Parathyroid adenoma (tissue), 2 donors: ENCODE measurements at regions not wholly inside any gene's neighbourhood (a gene's known extent, or its start where the extent isn't known, plus 50 kb on each side); places are given as distances from the start of the nearest gene placed in this dataset.

Experiments used
- H2AFZ ChIP-seq: fragments of 300-600 bp; sonication (generic); one replicate; pipeline ENCODE4 v1.7.0; 2017; ENCODE audit warnings: antibody characterized with exemption, mild to moderate bottlenecking
- H3K27ac ChIP-seq: fragments of 300-600 bp; sonication (generic); one replicate; pipeline ENCODE4 v1.7.0; 2017
- H3K27me3 ChIP-seq: fragments of 300-600 bp; sonication (generic); one replicate; pipeline ENCODE4 v1.7.0; 2017; ENCODE audit warnings: low read length; ENCODE audit not compliant: control insufficient read depth, insufficient read depth
- H3K36me3 ChIP-seq: fragments of 300-600 bp; sonication (generic); one replicate; pipeline ENCODE4 v1.7.0; 2017; ENCODE audit warnings: low read length; ENCODE audit not compliant: control insufficient read depth, insufficient read depth
- H3K4me1 ChIP-seq: fragments of 300-600 bp; sonication (generic); one replicate; pipeline ENCODE4 v1.7.0; 2017; ENCODE audit warnings: control low read depth
- H3K4me2 ChIP-seq: fragments of 300-600 bp; sonication (generic); one replicate; pipeline ENCODE4 v1.7.0; 2017; ENCODE audit warnings: low read length
- H3K4me3 ChIP-seq: fragments of 300-600 bp; sonication (generic); one replicate; pipeline ENCODE4 v1.7.0; 2017; ENCODE audit warnings: low read depth, low read length
- H3K79me2 ChIP-seq: fragments of 300-600 bp; sonication (generic); one replicate; pipeline ENCODE4 v1.7.0; 2017; ENCODE audit warnings: control low read depth
- H3K9ac ChIP-seq: fragments of 300-600 bp; sonication (generic); one replicate; pipeline ENCODE4 v1.7.0; 2017; ENCODE audit warnings: mild to moderate bottlenecking
- H3K9me3 ChIP-seq: fragments of 300-600 bp; sonication (generic); one replicate; pipeline ENCODE4 v1.7.0; 2017; ENCODE audit warnings: low read length; ENCODE audit not compliant: control insufficient read depth
- TF ChIP-seq, protein P1 (sequence below): fragments of 300-600 bp; sonication (generic); IDR thresholded peaks from one replicate; pipeline ENCODE4 v1.7.0; 2017; ENCODE audit warnings: antibody characterized with exemption, mild to moderate bottlenecking
- donor health status: primary hyperparathyroidism.

DNA sequence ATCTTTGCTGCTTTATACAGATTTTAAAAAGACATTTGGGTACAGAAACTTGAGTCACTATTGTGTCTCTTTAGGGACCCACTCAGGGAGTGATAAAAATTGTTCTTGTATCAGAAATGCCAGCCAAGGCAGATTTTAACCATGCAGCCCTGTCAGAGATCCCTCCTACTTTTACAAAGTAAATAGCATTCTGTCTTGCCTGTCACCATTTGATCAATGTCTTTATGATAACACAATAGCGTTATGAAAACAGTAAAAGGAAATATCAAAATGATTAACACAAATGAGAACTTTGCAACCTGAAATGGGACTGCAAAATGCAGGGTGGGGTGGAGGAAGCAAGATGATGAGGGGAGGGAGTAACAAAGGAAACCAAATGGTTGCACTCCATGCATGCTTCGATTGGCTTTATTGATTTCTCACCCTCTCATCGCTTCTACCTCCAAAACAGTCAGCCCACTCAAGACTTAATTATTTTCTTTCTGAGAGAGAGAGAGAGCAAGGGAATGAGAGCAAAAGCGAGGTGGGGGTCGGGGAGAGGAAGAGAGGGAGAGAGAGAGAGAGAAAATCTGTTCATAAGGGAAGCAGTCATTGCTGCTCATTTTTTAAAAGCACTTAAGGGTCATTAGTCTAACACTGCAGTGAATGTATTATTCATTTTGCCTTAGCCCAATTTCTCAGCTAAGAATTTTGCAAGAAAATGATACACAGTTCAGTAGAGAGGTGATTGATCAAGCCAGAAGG, 576.5 kb downstream of the CSNK1G3 start:
- Histone ChIP-seq H3K9me3 (no peaks in the 10 kb centered on the region), H3K4me3 (no peak overlapping the region), H3K4me1 (no peaks in the 10 kb centered on the region), H3K27ac (no peak overlapping the region), H2AFZ (no peak overlapping the region), H3K36me3 (no peaks in the 10 kb centered on the region), H3K79me2 (no peaks in the 10 kb centered on the region), H3K9ac (no peak overlapping the region), H3K27me3 (no peaks in the 10 kb centered on the region), H3K4me2 (no peak overlapping the region)
- TF ChIP-seq, protein P1, sequence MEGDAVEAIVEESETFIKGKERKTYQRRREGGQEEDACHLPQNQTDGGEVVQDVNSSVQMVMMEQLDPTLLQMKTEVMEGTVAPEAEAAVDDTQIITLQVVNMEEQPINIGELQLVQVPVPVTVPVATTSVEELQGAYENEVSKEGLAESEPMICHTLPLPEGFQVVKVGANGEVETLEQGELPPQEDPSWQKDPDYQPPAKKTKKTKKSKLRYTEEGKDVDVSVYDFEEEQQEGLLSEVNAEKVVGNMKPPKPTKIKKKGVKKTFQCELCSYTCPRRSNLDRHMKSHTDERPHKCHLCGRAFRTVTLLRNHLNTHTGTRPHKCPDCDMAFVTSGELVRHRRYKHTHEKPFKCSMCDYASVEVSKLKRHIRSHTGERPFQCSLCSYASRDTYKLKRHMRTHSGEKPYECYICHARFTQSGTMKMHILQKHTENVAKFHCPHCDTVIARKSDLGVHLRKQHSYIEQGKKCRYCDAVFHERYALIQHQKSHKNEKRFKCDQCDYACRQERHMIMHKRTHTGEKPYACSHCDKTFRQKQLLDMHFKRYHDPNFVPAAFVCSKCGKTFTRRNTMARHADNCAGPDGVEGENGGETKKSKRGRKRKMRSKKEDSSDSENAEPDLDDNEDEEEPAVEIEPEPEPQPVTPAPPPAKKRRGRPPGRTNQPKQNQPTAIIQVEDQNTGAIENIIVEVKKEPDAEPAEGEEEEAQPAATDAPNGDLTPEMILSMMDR: no peak

DNA sequence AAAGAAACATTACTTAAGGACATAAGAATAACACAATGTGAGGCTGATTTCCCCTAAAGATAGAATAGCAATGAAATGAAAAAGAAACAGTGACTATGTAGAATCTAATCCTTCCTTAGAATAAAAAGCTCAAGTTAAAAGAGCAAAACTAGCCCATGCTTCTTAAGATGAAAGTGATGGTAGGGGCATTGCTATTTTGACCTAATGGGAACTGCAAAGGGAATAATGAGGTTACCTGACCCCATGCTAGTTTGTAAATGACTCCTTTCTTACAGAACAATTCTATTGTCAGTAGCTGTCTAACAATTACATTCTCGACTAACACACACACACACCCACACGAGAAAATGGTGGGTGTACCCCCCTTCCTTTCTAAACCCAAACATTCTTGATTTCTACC, 575.8 kb downstream of the CSNK1G3 start:
- Histone ChIP-seq H3K9ac (no peak overlapping the region), H3K4me1 (no peaks in the 10 kb centered on the region), H3K4me3 (no peak overlapping the region), H3K4me2 (no peak overlapping the region), H3K27ac (no peak overlapping the region), H3K27me3 (no peaks in the 10 kb centered on the region), H3K36me3 (no peaks in the 10 kb centered on the region), H2AFZ (no peak overlapping the region), H3K9me3 (no peaks in the 10 kb centered on the region), H3K79me2 (no peaks in the 10 kb centered on the region)
- TF ChIP-seq, protein P1: no peak

DNA sequence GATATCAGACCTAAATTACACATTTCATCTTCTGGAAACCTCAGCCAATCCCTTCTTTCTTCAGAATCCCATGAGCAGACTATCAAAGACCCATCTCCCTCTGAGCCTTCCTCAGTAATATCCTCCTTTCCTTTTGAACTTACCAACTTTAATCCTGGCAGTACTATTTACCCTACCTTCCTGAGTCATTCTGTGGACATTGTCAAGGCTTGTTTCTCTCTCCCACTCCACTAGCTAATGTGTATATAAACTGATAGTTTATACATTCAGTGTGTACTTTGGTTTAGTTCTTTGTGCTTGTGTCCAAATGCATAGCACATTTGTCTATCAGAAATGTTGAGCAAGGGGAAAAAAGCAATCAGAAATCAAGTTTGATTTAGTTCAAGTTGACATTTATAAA, 568.3 kb downstream of the CSNK1G3 start:
- Histone ChIP-seq H3K9ac (no peak overlapping the region), H2AFZ (no peak overlapping the region), H3K79me2 (no peaks in the 10 kb centered on the region), H3K27me3 (no peaks in the 10 kb centered on the region), H3K27ac (no peak overlapping the region), H3K4me2 (no peak overlapping the region), H3K36me3 (no peaks in the 10 kb centered on the region), H3K4me3 (no peak overlapping the region), H3K9me3 (no peaks in the 10 kb centered on the region), H3K4me1 (no peaks in the 10 kb centered on the region)
- TF ChIP-seq, protein P1: no peak

- no peaks in the 10 kb centered on the region for H3K9me3 ChIP-seq
- H3K9ac ChIP-seq: no peak overlapping the region
- H3K79me2 ChIP-seq: no peaks in the 10 kb centered on the region
- no peaks in the 10 kb centered on the region for H3K36me3 ChIP-seq
- H3K27ac ChIP-seq: no peak overlapping the region
- H3K27me3 ChIP-seq: no peaks in the 10 kb centered on the region
- TF ChIP-seq, protein P1: no peak
- no peak overlapping the region for H3K4me2 ChIP-seq
- H2AFZ ChIP-seq: no peak overlapping the region
- H3K4me1 ChIP-seq: no peaks in the 10 kb centered on the region
- no peak overlapping the region for H3K4me3 ChIP-seq
Measured at GRCh38 chr5:124079062-124079461, 567.1 kb downstream of the CSNK1G3 start.

DNA sequence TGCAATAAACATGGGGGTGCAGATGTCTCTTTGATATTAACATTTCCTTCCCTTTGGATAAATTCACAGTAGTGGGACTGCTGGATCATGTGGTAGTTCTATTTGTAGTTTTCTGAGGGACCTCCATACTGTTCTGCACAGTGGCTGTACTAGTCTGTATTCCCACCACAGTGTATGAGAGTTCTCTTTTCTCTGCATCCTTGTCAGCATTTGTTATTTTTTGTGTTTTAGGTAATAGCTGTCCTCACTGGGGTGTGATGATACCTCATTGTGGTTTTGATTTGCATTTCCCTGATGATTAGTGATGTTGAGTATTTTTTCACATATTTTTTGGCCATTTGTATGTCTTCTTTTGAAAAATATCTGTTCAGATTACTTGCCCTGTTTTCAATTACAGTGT, 562.5 kb downstream of the CSNK1G3 start:
- no peak overlapping the region for H3K4me3 ChIP-seq
- H3K27me3 ChIP-seq: no peaks in the 10 kb centered on the region
- no peaks in the 10 kb centered on the region for H3K9me3 ChIP-seq
- H2AFZ ChIP-seq: no peak overlapping the region
- H3K4me2 ChIP-seq: no peak overlapping the region
- no peak overlapping the region for H3K27ac ChIP-seq
- no peaks in the 10 kb centered on the region for H3K4me1 ChIP-seq
- H3K9ac ChIP-seq: no peak overlapping the region
- H3K79me2 ChIP-seq: no peaks in the 10 kb centered on the region
- TF ChIP-seq, protein P1: no peak
- H3K36me3 ChIP-seq: no peaks in the 10 kb centered on the region
